Type B pancreatic cell (in vitro differentiated cells): ENCODE measurements at regions not wholly inside any gene's neighbourhood (a gene's known extent, or its start where the extent isn't known, plus 50 kb on each side); places are given as distances from the start of the nearest gene placed in this dataset.

Experiments
- DNase-seq: peaks from one replicate; pipeline ENCODE4 v3.0.0; 2021; ENCODE audit warnings: mixed read lengths; ENCODE audit not compliant: unreplicated experiment; ENCODE audit errors: extremely low spot score
- H3K27ac Mint-ChIP-seq: 2 replicates; pipeline ENCODE4 v1.8.0; 2021; ENCODE audit warnings: mild to moderate bottlenecking, mixed read lengths
- H3K27me3 Mint-ChIP-seq: 2 replicates; pipeline ENCODE4 v1.8.0; 2021; ENCODE audit warnings: mixed read lengths
- H3K36me3 Mint-ChIP-seq: 2 replicates; pipeline ENCODE4 v1.8.0; 2021; ENCODE audit warnings: mixed read lengths
- H3K4me1 Mint-ChIP-seq: one replicate; pipeline ENCODE4 v1.8.0; 2021; ENCODE audit warnings: mixed read lengths; ENCODE audit not compliant: unreplicated experiment
- H3K4me3 Mint-ChIP-seq: 2 replicates; pipeline ENCODE4 v1.8.0; 2021; ENCODE audit warnings: mild to moderate bottlenecking, mixed read lengths
- H3K9me3 Mint-ChIP-seq: 2 replicates; pipeline ENCODE4 v1.8.0; 2021; ENCODE audit warnings: mixed read lengths
- TF ChIP-seq, protein P1 (sequence below): fragments of 200-600 bp; sonication (generic); conservative IDR thresholded peaks from 2 replicates; pipeline ENCODE4 v1.5.0; 2021; ENCODE audit warnings: antibody characterized with exemption, mild to moderate bottlenecking

DNA sequence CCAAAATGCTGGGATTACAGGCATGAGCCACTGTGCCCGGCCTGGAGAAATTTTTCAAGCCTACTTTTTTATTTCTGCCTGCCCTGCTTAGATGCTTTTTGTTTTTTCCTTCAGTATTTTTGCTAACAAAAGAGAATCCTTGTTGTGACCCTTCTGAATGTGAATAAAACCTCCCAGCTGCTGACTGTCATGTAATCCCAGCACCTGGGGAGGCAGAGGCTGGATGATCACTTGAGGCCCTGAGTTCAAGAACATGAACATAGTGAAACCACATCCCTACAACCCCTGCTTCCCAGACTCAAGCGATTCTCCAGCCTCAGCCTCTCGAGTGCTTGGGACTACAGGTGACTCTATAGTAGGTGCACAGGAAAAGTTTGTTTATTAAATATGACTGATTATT, 84.9 kb downstream of the SOX2 start:
- TF ChIP-seq, protein P1, sequence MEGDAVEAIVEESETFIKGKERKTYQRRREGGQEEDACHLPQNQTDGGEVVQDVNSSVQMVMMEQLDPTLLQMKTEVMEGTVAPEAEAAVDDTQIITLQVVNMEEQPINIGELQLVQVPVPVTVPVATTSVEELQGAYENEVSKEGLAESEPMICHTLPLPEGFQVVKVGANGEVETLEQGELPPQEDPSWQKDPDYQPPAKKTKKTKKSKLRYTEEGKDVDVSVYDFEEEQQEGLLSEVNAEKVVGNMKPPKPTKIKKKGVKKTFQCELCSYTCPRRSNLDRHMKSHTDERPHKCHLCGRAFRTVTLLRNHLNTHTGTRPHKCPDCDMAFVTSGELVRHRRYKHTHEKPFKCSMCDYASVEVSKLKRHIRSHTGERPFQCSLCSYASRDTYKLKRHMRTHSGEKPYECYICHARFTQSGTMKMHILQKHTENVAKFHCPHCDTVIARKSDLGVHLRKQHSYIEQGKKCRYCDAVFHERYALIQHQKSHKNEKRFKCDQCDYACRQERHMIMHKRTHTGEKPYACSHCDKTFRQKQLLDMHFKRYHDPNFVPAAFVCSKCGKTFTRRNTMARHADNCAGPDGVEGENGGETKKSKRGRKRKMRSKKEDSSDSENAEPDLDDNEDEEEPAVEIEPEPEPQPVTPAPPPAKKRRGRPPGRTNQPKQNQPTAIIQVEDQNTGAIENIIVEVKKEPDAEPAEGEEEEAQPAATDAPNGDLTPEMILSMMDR: no peak
- no peak overlapping the region for H3K4me3 Mint-ChIP-seq
- H3K27ac Mint-ChIP-seq: no peak overlapping the region
- no peaks in the 10 kb centered on the region for H3K27me3 Mint-ChIP-seq
- no peaks in the 10 kb centered on the region for H3K36me3 Mint-ChIP-seq
- H3K4me1 Mint-ChIP-seq: peaks cover 14% of the 10 kb centered on the region
- H3K9me3 Mint-ChIP-seq: no peaks in the 10 kb centered on the region
- no peak for DNase-seq

DNA sequence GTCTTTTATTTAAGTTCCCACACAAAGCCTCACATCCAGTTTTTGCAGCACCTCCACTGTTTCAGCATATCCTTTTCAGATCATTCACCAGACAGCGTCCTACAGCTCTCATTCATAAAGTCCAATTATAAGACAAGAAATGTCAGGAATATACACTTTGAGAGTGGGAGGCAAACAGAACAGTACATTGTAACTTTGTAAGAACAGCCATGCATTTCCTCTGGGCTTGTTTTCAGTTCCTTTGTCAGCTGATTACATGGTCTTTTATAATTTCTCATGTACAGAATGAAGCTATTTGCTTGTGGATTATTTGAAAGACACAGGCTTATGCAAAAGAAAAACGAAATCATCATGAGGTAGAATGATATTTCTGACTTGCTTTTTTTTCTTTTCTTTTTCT, 85.7 kb downstream of the SOX2 start:
- Mint-ChIP-seq H3K36me3 (no peaks in the 10 kb centered on the region), H3K9me3 (no peaks in the 10 kb centered on the region), H3K27ac (no peak overlapping the region), H3K27me3 (no peaks in the 10 kb centered on the region), H3K4me3 (no peak overlapping the region), H3K4me1 (peaks cover 14% of the 10 kb centered on the region)
- TF ChIP-seq, protein P1: no peak
- DNase-seq: no peak

DNA sequence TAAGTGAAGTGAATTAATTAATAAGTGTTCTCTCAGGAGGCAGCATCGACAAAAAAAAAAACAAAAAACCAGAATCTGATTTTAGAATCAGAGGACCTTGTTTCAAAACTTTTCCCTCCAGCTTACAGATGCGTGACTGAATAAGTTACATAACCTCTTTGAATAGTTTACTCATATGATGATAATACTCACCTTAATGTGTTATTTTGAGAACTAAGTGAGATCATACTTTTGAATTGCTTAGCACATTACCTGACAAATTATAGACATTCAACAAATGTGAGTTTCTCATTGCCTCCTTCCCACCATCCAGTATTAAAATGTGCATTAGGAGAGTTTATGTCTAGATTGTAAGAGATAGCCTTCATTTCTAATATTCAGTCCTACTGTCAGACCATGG, 94.0 kb downstream of the SOX2 start:
- Mint-ChIP-seq H3K9me3 (no peaks in the 10 kb centered on the region), H3K4me1 (no peaks in the 10 kb centered on the region), H3K27ac (no peak overlapping the region), H3K36me3 (no peaks in the 10 kb centered on the region), H3K4me3 (no peak overlapping the region), H3K27me3 (no peaks in the 10 kb centered on the region)
- DNase-seq: no peak
- TF ChIP-seq, protein P1: no peak

DNA sequence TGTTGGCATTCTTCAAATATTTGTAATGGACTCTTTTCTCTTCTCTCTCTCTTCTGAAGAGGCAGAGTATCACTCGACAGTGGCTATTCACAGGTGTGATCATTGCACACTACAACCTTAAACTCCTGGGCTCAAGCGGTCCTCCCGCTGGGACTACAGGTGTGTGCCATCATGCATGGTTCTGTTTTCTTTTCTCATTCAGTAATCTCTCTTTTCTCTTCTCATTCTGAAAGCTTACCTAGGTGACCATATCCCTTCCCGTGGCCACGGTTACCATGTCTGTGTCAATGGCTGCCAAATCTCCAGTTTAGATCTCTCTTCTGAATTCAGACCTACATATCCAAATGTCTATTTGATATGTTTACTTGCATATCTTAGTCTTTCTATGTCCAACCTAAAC, 96.3 kb downstream of the SOX2 start:
- no peak for DNase-seq
- Mint-ChIP-seq H3K4me1 (no peaks in the 10 kb centered on the region), H3K4me3 (no peak overlapping the region), H3K9me3 (no peaks in the 10 kb centered on the region), H3K27me3 (no peaks in the 10 kb centered on the region), H3K27ac (no peak overlapping the region), H3K36me3 (no peaks in the 10 kb centered on the region)
- TF ChIP-seq, protein P1: no peak

DNA sequence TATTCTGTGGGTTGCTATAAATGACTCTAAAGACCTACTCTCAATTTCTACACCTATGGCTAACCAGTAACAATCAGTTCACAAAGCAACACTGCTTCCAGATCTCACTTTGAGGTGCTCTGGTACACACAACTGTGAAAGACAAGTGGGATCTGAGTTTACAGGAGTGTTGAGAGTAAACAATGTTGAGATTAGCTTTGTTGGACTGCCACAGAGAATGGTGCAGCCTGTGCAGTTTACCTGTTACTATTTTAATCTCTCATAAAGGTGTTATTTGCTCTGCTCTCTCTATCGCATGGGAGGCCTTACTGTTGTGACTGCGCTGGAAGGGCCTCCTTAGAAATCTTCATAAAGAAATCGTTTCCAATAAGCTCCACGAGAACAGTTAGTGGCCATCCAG, 112.0 kb downstream of the SOX2 start:
- no peak overlapping the region for H3K4me3 Mint-ChIP-seq
- no peak overlapping the region for H3K27ac Mint-ChIP-seq
- peaks cover 8% of the 10 kb centered on the region for H3K4me1 Mint-ChIP-seq
- no peaks in the 10 kb centered on the region for H3K36me3 Mint-ChIP-seq
- peaks cover 8% of the 10 kb centered on the region for H3K9me3 Mint-ChIP-seq
- TF ChIP-seq, protein P1: no peak
- DNase-seq: no peak
- no peaks in the 10 kb centered on the region for H3K27me3 Mint-ChIP-seq

DNA sequence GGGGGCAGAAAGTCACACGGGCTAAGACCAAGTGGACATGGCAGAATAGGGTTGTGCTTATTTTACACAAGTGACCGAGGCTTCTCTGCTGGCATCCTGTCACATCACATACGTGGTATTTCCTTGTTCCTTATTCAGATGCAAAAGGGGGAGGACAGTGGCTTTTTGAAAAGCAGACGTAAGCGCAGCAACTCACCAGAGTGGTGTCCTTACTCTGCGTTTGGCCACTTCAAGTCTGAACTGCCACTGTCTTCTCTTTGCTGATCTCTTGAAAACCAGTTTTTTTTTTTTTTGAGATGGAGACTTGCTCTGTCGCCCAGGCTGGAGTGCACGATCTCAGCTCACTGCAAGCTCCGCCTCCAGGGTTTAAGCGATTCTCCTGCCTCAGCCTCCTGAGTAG, 113.2 kb downstream of the SOX2 start:
- DNase-seq: no peak
- peaks cover 8% of the 10 kb centered on the region for H3K9me3 Mint-ChIP-seq
- no peaks in the 10 kb centered on the region for H3K27me3 Mint-ChIP-seq
- no peaks in the 10 kb centered on the region for H3K36me3 Mint-ChIP-seq
- H3K4me1 Mint-ChIP-seq: peaks cover 8% of the 10 kb centered on the region
- TF ChIP-seq, protein P1: no peak
- H3K27ac Mint-ChIP-seq: no peak overlapping the region
- no peak overlapping the region for H3K4me3 Mint-ChIP-seq
